HG03045 (cell line): ENCODE measurements at regions not wholly inside any gene's neighbourhood (a gene's known extent, or its start where the extent isn't known, plus 50 kb on each side); places are given as distances from the start of the nearest gene placed in this dataset.
"Not testable (repeated sequence)": the region's sequence is repeated elsewhere in the genome, so short reads cannot be mapped to it uniquely, and the experiment has no call there.

ENCODE experiments used
- ATAC-seq: cut with Tn5 transposase; IDR thresholded peaks from one replicate; pipeline ENCODE4 v1.9.1; 2021; ENCODE audit warnings: mild to moderate bottlenecking, moderate library complexity; ENCODE audit not compliant: unreplicated experiment

DNA sequence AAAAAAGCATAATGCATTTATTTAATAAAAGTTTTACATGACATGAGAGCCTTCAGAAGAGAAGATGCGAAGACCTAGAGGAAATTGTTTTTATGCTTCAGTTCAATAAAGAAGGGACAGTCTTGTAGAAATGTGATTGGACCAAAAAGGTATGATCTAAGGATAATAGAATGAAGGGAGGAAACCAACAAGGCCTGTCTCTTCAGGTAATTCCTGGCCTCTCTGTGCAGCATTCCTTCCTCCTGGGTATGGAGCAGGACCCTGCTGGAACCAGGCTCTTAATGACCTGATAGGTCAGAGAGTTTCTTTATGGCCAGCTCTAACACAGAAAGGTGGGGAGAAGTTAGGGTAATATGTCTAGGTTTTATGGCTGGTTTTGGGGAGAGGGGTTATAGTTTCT, 162.8 kb upstream of the HEY2 start:
- no peak for ATAC-seq

DNA sequence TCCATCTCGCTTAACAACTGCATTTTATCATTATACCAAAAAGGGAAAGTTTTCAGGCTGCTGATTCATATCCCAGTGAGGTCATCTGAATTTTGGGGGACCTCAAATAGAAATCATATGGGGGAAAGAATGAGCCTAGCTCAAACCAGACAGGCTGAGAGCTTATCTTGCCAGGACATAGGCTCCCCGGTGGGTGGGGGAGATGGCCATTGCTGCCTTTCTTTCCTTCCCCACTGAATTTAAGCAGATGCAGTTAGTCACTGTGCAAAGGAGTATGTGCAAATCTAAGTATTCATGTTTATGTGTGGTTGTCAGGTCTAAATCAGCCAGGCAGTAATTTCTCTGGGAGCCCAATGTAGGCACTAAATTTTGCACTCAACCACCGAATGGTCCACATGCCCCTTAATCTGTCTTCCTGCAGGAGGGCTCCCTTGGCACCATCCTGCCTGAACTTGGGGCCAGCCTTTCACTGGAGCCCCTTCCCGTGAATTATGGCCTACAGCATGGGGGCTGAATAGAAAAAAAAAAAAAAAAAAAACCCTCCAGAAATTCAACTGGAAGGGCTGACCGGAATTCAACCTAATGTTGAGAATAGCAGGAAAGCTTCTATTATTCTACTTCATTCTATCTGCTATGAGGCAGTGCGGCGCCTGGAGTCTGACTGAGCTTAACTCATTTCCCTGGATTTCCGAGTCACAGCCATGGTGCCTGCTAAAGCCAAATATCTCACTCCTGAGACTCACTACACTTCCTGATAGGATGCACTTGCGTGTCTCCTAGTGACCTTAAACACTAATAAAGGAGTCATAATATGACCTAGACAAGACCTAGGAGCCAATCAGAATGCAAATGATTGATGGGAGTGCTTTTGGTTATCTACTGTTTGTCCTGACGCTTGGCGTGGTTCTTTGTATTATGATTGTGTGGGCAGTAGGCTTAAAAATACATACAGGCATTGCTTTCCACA, 161.5 kb upstream of the HEY2 start:
- no peak for ATAC-seq

DNA sequence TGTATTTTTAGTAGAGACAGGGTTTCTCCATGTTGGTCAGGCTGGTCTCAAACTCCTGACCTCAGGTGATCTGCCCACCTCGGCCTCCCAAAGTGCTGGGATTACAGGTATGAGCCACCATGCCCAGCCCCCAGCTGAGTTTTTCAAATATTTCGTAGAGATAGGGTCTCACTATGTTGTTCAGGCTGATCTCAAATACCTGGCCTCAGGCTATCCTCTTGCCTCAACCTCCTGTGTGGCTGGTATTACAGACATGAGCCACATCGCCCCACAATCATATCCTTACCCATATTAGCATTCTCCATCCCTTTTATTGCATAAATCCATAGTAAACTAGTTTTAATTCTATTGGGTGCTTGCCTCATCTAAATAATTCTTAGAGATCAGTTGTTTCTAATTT, 157.6 kb upstream of the HEY2 start:
- ATAC-seq = not testable (repeated sequence)

DNA sequence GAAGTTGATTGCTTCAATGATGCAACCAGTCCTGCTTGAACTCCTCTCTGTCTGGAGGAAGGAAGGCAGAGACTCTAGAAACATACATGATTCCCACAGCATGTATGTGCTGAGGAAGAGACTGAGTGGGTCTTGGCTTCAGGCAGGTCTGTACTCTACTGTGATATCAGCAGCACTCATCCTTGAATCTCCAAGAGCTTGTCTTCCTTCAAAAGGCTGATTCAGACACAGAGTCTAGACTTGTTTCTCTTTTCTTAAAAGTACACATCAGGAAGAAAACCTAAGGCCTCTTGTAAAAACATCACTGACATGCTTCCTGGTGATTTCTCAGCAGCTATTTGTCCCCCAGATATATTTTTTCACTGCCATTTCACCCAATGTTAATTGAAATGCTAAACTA, 155.7 kb upstream of the HEY2 start:
- no peak for ATAC-seq

DNA sequence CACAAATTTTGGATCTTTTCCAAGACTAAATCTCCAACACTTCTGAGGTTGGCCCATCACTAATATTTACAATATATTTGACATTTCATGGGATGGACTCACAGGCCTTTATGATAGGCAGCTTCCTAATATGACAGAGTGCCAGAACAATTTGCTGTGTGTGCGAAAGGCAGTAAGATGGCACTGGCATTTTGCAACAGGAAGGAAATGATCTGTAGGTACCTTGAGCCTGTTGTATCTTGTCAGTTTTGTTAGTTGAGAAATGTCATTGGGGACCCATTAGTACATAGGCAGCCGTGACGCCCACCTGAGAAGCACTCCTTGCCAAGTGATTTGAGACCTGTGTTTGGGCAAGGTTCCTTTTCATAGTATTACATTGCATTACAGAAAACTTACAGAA, 153.4 kb upstream of the HEY2 start:
- no peak for ATAC-seq

DNA sequence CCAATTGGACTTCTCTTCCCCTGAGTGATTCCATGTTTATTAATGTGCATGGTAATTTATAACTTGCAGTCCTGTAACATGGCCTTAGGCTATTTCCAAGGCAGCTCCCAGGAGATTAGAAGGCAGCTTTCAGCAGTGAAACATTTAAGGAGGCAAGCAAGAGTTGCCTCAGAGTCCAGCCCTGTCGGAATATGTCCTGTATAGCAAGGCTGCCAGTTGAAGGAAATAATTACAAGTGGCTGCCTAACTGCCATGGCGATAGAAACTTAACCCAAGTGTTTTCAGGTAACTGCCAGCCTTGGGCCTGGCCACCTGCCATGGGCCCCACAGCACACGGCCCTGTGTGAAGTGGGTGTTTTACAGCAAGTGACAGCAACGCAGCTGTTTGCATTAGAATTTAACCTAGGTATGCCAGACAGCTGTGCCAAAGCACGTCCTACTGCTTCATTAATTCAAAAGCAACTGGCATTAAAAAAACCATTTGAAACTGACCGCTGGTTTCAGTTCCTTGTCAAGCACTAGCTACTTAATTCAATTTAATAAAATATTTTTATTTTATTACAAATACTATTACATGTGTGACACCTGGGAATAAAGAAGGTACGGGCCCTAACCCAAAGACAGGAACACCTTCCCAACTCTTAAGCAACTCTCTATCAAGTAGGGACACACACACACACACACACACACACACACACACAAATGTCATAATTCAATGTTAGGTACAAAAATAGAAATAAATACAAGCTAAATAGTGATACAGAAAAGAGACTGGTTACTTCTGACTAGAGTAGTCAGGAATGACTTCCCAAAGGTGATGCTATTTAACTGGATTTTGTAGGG, 151.8 kb upstream of the HEY2 start:
- ATAC-seq = no peak

DNA sequence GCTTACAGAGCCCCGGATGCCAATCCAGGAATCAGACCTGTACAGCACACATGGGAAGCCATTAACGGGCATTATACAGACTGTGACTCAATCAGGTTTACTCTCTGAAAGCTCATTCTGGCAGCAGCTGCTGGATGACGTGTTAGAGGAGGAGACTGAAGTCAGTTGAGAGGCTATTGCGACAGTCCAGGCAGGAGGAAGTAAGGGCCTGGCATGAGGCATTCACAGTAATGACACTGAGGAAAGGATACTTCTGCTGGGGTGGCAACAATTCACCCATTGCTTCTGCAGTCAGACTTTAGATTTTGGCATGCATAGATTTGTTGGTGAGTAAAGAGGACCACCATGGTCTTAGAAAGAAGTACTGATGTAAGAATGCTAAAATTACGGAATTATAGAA, 151.0 kb upstream of the HEY2 start:
- no peak for ATAC-seq

DNA sequence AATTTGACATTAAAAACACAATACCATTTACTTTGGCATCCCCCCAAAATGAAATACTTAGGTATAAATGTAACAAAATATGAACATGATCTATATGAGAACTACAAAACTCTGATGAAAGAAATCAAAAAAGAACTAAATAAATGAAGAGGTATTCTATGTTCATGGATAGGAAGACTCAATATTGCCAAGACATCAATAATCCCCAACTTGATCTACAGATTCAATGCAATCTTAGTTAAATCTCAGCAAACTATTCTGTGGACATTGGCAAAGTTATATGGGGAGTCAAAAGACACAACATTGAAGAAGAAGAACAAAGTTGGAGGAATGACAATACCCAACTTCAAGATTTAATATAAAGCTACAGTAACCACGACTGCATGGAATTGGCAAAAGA, 145.2 kb upstream of the HEY2 start:
- ATAC-seq = no peak

DNA sequence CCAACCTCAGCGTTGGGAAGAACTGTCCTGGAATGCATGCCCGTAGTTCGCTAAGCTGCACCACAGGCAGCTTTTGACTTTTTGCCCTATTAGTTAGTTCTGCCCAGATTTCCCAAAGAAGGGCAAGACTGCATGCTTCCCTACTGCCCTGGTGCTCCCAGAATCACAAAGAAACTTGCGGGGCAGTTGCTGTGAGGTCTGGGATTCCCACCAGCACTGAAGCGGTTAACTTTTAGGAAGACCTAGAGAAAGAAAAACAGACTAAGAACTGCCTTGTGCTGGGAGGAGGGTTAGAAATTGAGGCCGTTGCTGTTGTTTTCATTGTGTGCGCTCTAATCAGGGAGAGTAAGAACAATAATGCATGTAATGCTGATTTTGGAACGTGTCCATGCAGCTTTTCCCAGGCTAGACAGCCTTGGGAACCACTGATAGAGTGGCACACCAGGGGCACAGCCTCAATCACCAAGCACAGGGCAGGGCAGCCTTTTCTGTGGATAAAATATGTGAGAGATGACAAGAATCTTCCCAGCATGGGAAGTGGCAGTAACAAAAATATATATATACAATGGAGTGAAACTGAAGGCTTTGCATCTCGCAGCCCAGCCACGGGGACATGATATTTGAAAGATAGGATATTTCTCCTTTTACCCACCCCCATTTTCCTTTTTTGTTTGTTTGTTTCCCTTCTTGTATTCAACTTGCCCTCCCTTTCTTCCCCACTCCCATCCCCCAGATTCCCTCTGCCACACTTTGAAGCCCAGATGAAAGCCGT, 137.7 kb upstream of the HEY2 start:
- ATAC-seq = no peak

DNA sequence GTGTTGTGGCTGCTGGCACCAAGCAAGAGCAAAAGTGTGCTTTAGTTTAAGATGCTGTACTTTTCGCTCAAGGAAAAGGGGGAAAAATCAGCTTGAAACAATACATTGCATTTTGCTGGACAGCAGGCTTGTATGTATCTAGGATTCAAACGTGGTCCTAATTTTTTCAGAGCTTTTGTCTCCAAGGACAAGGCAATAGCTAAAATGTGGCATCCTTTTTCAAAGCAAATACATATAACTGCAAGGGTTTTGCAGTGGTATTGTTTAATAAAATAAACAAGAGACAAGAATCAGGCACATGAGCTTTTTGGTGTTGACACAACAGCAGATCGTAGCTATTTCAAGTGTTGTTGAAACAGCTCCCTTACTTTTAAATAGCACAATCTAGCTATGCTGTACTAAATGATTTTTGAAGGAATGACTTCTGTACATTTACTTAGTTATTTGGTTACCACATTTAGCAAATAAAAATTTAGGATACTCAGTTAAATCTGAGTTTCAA, 137.0 kb upstream of the HEY2 start:
- ATAC-seq = no peak

DNA sequence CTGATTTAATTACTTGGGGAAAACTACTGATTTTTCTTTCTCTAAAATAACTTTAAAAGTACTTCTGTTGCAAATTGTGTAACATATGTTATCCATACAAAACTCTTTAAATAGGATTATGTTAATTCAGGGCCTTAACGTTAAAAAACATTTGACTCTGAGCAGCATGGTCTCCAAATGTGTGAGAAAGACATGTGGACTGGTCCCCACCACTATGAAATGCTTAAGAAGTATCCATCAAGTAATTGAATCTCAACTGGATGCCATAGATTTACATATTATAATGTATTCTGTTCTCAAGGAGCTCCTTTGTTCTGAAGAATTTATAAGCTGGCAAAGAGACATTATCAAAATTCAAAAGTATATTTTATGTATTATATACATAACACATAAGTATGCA, 130.8 kb upstream of the HEY2 start:
- ATAC-seq = no peak

DNA sequence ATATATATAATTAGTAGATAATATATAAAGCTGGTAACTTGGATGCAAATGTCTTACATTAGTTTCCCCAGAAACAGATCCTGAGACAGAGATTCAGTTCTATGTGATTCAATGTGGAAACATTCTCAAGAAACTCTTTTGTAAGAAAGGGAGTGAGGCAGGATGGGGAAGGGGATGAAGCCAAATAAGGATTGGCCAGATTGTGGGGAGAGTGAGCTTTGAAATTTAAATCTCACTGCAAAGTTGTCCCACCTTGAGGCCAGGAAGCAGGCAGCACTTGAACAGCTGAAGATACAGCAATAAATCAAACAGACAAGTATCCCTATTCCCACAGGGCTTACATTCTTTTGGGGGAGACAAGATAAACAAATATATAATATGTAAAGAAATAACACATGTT, 126.3 kb upstream of the HEY2 start:
- ATAC-seq = no peak

DNA sequence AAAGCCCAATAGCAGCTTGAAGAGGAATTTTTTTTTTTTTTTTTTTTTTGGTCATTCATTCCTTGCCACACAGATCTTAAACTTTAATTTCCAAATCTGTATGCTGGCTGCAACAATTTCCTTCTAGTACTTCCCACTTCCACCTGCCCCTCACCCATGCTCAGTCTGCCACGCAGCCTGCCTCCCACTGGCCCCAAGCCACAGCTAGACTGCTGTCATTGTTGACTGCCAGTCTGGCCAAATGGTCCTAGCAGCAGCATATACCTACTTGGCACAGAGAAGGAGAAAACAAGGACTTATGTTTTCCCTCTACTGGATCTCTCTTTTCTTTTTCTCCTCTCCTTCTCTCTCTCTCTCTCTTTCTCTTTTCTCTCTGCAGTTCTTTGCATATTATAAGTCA, 118.3 kb upstream of the HEY2 start:
- no peak for ATAC-seq

DNA sequence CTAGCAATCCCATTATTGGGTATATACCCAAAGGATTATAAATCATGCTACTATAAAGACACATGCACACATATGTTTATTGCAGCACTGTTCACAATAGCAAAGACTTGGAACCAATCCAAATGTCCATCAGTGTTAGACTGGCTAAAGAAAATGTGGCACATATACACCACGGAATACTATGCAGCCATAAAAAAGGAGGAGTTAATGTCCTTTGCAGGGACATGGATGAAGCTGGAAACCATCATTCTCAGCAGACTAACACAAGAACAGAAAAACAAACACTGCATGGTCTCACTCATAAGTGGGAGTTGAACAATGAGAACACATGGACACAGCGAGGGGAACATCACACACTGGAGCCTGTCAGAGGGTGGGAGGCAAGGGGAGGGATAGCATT, 113.4 kb upstream of the HEY2 start:
- ATAC-seq = not testable (repeated sequence)

DNA sequence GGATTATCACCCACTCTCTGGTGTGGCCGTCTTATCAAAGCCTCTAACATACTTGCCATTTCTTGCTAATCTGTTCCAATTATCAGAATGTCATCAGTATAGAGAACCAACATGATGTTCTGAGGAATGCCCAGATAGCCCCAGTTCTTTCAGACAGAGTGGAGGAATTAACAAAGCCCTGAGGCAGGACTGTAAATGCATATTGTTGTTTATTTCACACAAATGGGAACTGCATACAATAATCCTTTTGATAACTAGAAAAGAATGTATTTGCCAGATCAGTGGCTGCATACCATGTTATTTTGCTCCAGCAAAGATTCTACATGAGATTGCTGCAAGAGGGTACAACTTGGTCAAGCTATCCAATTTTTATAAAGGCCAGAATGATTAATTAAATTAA, 112.8 kb upstream of the HEY2 start:
- ATAC-seq = no peak

DNA sequence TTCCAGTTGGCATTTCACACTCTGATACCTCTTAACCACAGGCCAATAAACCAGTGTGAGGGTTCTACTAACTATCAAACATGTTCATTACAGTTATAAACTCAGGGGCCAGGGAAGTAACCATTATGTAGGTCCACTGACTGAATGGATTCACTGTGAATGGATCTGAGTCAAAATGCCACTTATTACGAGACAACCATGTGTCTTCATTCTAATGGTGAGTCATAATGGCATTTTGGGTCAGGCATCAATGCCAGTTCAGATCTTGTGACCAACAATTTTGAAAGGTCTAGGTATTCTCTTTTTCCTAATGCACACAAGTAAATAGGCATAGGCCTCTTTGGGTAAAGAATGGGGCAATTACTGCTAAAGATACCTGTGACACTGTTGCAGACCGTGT, 112.2 kb upstream of the HEY2 start:
- ATAC-seq = no peak

DNA sequence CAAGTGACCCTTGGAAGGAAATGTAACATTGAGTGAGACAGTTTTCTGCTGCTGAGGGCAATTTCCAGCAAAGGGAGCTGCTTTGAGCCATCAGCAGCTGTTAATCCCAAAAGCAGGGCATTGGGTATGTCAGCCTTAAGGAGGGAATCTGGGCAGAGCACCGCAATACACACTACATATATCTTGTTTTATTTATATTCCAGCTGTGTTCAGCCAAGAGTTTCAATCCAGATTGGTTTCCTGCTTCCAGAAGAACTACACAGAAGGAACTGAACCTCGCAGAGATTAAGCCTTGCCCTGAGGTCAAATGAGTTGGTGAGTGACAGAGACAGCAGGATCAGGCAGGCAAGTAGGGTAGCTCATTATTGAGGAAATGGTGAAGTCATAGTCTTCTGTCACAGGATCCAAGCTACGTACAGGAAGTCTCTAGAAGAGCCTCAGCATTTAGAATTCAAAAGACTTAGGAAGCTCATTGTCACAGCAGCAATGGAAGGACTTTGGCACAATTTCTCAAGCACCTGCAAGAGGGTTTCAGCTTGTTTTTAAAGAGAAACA, 109.9 kb upstream of the HEY2 start:
- no peak for ATAC-seq

DNA sequence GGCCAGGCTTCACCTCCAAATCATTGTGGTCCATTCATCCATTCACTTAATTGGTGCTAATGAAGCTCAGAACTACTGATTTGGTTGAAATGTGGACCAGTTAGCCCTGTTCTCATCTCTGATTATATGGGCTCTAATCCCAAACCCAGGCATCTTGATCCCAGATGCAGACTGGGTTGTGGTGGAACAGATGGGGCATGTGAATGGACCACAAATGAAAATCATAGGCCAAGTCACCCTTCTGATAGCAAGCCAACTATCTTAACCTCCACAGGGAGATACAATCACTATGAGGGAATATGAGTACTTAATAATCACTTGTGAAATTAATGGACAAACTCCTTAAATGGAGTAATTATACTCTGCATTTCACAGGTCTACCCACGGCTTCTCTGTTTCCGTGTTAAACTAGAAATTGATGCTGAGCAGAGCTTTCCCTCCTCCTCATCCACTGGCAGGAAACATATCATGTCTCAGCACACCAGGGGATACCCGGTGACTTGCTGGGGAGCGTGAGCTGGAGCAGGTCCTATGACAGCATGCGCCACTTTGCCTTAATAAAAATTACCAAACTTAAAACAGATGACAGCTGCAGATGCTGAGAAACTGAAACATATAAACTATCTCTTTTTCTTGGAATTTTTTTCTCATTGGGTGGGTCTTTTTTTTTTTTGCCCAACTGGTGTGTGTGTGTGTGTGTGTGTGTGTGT, 108.8 kb upstream of the HEY2 start:
- no peak for ATAC-seq

DNA sequence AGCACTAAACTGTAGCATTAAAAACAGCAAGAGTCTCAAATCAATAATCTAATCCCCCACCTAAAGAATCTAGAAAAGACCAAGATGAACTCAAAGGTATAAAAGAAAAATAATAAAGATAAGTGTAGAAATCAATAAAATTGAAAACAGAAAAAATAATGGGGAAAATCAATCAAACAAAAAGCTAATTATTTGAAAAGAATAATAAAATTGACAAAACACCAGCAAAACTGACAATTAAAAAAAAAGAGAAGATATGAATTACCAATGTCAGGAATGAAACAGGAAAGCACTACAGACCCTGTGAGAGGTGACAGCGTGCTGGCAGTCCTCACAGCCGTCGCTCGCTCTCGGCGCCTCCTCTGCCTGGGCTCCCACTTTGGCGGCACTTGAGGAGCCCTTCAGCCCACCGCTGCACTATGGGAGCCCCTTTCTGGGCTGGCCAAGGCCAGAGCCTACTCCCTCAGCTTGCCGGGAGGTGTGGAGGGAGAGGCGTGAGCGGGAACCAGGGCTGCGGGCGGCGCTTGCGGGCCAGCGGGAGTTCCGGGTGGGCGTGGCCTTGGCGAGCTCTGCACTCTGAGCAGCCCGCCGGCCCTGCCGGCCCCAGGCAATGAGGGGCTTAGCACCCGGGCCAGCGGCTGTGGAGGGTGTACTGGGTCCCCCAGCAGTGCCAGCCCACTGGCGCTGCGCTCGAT, 105.3 kb upstream of the HEY2 start:
- ATAC-seq = not testable (repeated sequence)

DNA sequence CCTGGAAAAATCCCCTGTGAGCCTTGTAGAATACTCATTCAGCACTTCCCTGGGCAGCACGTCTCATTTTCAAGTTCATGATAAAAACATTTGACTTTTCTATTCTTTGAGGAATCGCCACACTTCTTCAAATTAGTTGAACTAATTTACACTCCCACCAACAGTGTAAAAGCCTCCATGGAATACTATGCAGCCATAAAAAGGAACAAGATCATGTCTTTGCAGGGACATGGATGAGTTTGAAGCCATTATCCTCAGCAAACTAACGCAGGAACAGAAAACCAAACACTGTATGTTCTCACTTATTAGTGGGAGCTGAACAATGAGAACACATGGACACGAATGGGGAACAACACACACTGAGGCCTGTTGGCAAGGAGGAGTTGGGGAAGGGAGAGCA, 102.0 kb upstream of the HEY2 start:
- no peak for ATAC-seq
